ENCODE measurements at regions not wholly inside any gene's neighbourhood (a gene's known extent, or its start where the extent isn't known, plus 50 kb on each side); places are given as distances from the start of the nearest gene placed in this dataset.

DNA sequence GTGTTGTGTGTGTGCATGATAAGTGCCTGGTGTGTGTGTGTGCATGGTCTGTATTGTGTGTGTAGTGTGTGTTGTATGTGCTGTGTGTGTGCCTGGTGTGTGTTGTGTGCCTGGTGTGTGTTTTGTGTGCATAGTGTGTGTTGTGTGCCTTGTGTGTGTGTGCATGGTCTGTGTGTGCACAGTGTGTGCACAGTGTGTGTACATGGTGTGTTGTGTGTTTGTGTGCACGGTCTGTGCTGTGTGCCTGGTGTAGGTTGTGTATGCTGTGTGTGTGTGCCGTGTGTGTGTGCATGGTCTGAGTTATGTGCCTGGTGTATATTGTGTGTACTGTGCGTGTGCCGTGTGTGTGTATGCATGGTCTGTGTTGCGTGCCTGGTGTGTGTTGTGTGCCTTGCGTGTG, 403.0 kb upstream of the RNF32 start:
- H3K9me3 ChIP-seq (ENCODE audit: control insufficient read depth, insufficient read depth, low read depth, low read length): peaks cover 3% of the 10 kb centered on the region

GRCh38 chr7:156236936-156237599, 403.5 kb upstream of the RNF32 start:
- TF ChIP-seq, protein P1, sequence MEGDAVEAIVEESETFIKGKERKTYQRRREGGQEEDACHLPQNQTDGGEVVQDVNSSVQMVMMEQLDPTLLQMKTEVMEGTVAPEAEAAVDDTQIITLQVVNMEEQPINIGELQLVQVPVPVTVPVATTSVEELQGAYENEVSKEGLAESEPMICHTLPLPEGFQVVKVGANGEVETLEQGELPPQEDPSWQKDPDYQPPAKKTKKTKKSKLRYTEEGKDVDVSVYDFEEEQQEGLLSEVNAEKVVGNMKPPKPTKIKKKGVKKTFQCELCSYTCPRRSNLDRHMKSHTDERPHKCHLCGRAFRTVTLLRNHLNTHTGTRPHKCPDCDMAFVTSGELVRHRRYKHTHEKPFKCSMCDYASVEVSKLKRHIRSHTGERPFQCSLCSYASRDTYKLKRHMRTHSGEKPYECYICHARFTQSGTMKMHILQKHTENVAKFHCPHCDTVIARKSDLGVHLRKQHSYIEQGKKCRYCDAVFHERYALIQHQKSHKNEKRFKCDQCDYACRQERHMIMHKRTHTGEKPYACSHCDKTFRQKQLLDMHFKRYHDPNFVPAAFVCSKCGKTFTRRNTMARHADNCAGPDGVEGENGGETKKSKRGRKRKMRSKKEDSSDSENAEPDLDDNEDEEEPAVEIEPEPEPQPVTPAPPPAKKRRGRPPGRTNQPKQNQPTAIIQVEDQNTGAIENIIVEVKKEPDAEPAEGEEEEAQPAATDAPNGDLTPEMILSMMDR (conservative IDR thresholded peaks at IDR 0.05 in 1 of 2, IDR thresholded peaks at IDR 0.05 in 1 of 2; ENCODE audit: low read depth in 1 of 2, low read length in 2 of 2): no peak
- no peak for TF ChIP-seq EZH2 (IDR thresholded peaks at IDR 0.05; ENCODE audit: low read length, missing control alignments)
- H3K4me3 ChIP-seq (replicated peaks in 1 of 4; ENCODE audit: control extremely low read depth in 1 of 4, insufficient read depth in 1 of 4, low read depth in 3 of 4, low read length in 4 of 4): no peak overlapping the region
- no peak overlapping the region for H2AFZ ChIP-seq (ENCODE audit: low read length)
- H3K4me1 ChIP-seq (ENCODE audit: control insufficient read depth, extremely low read depth, insufficient read depth, low read length): no peaks in the 10 kb centered on the region
- H3K27me3 ChIP-seq (ENCODE audit: control insufficient read depth, insufficient read depth, low read length): no peaks in the 10 kb centered on the region
- H3K79me2 ChIP-seq (ENCODE audit: control insufficient read depth, insufficient read depth, low read length): no peaks in the 10 kb centered on the region
- no peak for DNase-seq (ENCODE audit: low read depth in 2 of 2)
- no peak overlapping the region for H3K9ac ChIP-seq (ENCODE audit: insufficient read depth, low read length)
- H3K9me3 ChIP-seq (ENCODE audit: control insufficient read depth, insufficient read depth, low read depth, low read length): peaks cover 3% of the 10 kb centered on the region
- no peaks in the 10 kb centered on the region for H3K36me3 ChIP-seq (ENCODE audit: control insufficient read depth, insufficient read depth, low read length)
- no peak overlapping the region for H3K4me2 ChIP-seq (ENCODE audit: extremely low read depth, insufficient read depth, low read length)
- no peaks in the 10 kb centered on the region for H4K20me1 ChIP-seq (ENCODE audit: control insufficient read depth, extremely low read depth, insufficient read depth, low read length)
- no peak overlapping the region for H3K27ac ChIP-seq (ENCODE audit: insufficient read depth, low read length)

More for the DNA sequence above, 403.0 kb upstream of the RNF32 start:
- Histone ChIP-seq H3K4me2 (ENCODE audit: extremely low read depth, insufficient read depth, low read length) (no peak overlapping the region), H3K27me3 (ENCODE audit: control insufficient read depth, insufficient read depth, low read length) (no peaks in the 10 kb centered on the region), H3K4me1 (ENCODE audit: control insufficient read depth, extremely low read depth, insufficient read depth, low read length) (no peaks in the 10 kb centered on the region), H4K20me1 (ENCODE audit: control insufficient read depth, extremely low read depth, insufficient read depth, low read length) (no peaks in the 10 kb centered on the region), H3K79me2 (ENCODE audit: control insufficient read depth, insufficient read depth, low read length) (no peaks in the 10 kb centered on the region), H3K36me3 (ENCODE audit: control insufficient read depth, insufficient read depth, low read length) (no peaks in the 10 kb centered on the region), H3K9ac (ENCODE audit: insufficient read depth, low read length) (no peak overlapping the region), H3K4me3 (replicated peaks in 1 of 4; ENCODE audit: control extremely low read depth in 1 of 4, insufficient read depth in 1 of 4, low read depth in 3 of 4, low read length in 4 of 4) (no peak overlapping the region), H2AFZ (ENCODE audit: low read length) (no peak overlapping the region), H3K27ac (ENCODE audit: insufficient read depth, low read length) (no peak overlapping the region)
- DNase-seq (ENCODE audit: low read depth in 2 of 2): no peak
- TF ChIP-seq EZH2 (IDR thresholded peaks at IDR 0.05; ENCODE audit: low read length, missing control alignments): no peak
- TF ChIP-seq, protein P1 (conservative IDR thresholded peaks at IDR 0.05 in 1 of 2, IDR thresholded peaks at IDR 0.05 in 1 of 2; ENCODE audit: low read depth in 1 of 2, low read length in 2 of 2): no peak

DNA sequence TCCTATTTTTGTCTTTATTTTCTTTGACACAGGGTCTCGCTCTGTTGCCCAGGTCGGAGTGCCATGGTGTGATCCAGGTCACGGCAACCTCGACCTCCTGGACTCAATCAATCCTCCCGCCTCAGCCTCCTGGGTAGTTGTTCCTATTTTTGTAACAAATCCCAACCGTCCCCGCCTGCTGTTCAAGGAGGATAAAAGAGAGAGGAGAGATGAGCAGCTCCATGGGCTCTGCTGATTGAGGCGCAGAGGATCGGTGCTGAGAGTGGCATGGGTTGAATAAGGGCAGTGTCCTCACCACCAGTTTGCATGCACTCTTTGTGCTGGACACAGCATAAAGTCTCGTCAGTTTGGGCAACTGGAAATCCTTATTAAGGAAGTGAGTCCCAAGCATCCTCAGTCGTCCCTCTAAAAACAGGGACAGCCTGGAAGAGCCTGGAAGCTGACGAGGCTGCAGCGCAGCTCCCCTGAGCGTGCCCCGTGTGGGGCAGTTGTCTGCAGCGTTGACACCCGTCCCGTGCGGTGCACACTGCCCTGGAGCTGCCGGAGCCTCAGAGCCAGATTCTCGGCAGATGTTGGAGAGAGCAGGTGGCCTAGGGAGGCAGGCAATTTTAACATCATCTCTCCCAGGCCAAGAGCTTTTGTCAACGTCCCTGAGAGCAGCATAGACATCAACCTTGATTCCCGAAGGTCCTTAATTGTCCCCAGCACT, 404.2 kb upstream of the RNF32 start:
- H3K36me3 ChIP-seq (ENCODE audit: control insufficient read depth, insufficient read depth, low read length): no peaks in the 10 kb centered on the region
- no peak for TF ChIP-seq EZH2 (IDR thresholded peaks at IDR 0.05; ENCODE audit: low read length, missing control alignments)
- TF ChIP-seq, protein P1 (conservative IDR thresholded peaks at IDR 0.05 in 1 of 2, IDR thresholded peaks at IDR 0.05 in 1 of 2; ENCODE audit: low read depth in 1 of 2, low read length in 2 of 2): no peak
- H3K27me3 ChIP-seq (ENCODE audit: control insufficient read depth, insufficient read depth, low read length): no peaks in the 10 kb centered on the region
- H3K4me2 ChIP-seq (ENCODE audit: extremely low read depth, insufficient read depth, low read length): no peak overlapping the region
- H3K27ac ChIP-seq (ENCODE audit: insufficient read depth, low read length): no peak overlapping the region
- DNase-seq (ENCODE audit: low read depth in 2 of 2): no peak
- no peaks in the 10 kb centered on the region for H3K4me1 ChIP-seq (ENCODE audit: control insufficient read depth, extremely low read depth, insufficient read depth, low read length)
- H3K79me2 ChIP-seq (ENCODE audit: control insufficient read depth, insufficient read depth, low read length): no peaks in the 10 kb centered on the region
- H3K9me3 ChIP-seq (ENCODE audit: control insufficient read depth, insufficient read depth, low read depth, low read length): peaks cover 3% of the 10 kb centered on the region
- H3K4me3 ChIP-seq (replicated peaks in 1 of 4; ENCODE audit: control extremely low read depth in 1 of 4, insufficient read depth in 1 of 4, low read depth in 3 of 4, low read length in 4 of 4): no peak overlapping the region
- no peak overlapping the region for H2AFZ ChIP-seq (ENCODE audit: low read length)
- no peak overlapping the region for H3K9ac ChIP-seq (ENCODE audit: insufficient read depth, low read length)
- no peaks in the 10 kb centered on the region for H4K20me1 ChIP-seq (ENCODE audit: control insufficient read depth, extremely low read depth, insufficient read depth, low read length)
